Ascending aorta (tissue), 2 donors: ENCODE measurements at regions not wholly inside any gene's neighbourhood (a gene's known extent, or its start where the extent isn't known, plus 50 kb on each side); places are given as distances from the start of the nearest gene placed in this dataset.

Source experiments
- DNase-seq, 2 donors: peaks; one replicate each; pipeline ENCODE4 v3.0.0-alpha.2; 2019; ENCODE audit warnings: low spot score in 2 of 2
- H3K27ac ChIP-seq, 2 donors: fragments of 200-600 bp; sonication (generic); one replicate each; pipeline ENCODE4 v1.5.1; 2016 to 2017; ENCODE audit warnings: mild to moderate bottlenecking in 1 of 2
- H3K27me3 ChIP-seq: fragments of 200-600 bp; sonication (generic); one replicate; pipeline ENCODE4 v1.5.1; 2017
- H3K36me3 ChIP-seq, 2 donors: fragments of 200-600 bp; sonication (generic); one replicate each; pipeline ENCODE4 v1.5.1; 2016
- H3K4me1 ChIP-seq, 2 donors: fragments of 200-600 bp; sonication (generic); one replicate each; pipeline ENCODE4 v1.5.1; 2016 to 2017; ENCODE audit warnings: mild to moderate bottlenecking in 1 of 2
- H3K4me3 ChIP-seq, 2 donors: fragments of 200-600 bp; sonication (generic); one replicate each; pipeline ENCODE4 v1.5.1; 2016 to 2017; ENCODE audit warnings: mild to moderate bottlenecking in 1 of 2
- H3K9me3 ChIP-seq, 2 donors: fragments of 200-600 bp; sonication (generic); one replicate each; pipeline ENCODE4 v1.5.1; 2016
- CTCF ChIP-seq, 3 experiments: fragments of 200-600 bp in 2 of 3; fragments of 450-650 bp in 1 of 3; sonication (generic) in 2 of 3; IDR thresholded peaks; one replicate each; pipeline ENCODE4 v1.5.1; 2016 to 2019; ENCODE audit warnings: antibody characterized with exemption in 3 of 3, mild to moderate bottlenecking in 1 of 3, moderate library complexity in 1 of 3
- intact Hi-C: fragments of 100-400 bp; cut with DNase I; formaldehyde crosslinking; loops from one replicate; pipeline ENCODE4 v1.15.1; 2023

- intact Hi-C loops = no loop called here
- no peak for DNase-seq
- Histone ChIP-seq H3K4me1 (no peaks in the 10 kb centered on the region), H3K36me3 (no peaks in the 10 kb centered on the region), H3K9me3 (no peaks in the 10 kb centered on the region), H3K27me3 (no peaks in the 10 kb centered on the region), H3K27ac (no peak overlapping the region), H3K4me3 (no peak overlapping the region)
- TF ChIP-seq CTCF (IDR thresholded peaks at IDR 0.05) = no peak
Measured at GRCh38 chr1:221408117-221408803, 333.6 kb downstream of the DUSP10 start.

- no peak for DNase-seq
- H3K27ac ChIP-seq = no peak overlapping the region
- TF ChIP-seq CTCF (IDR thresholded peaks at IDR 0.05) = no peak
- intact Hi-C loops = no loop called here
- H3K9me3 ChIP-seq = no peaks in the 10 kb centered on the region
- no peaks in the 10 kb centered on the region for H3K4me1 ChIP-seq
- H3K27me3 ChIP-seq = no peaks in the 10 kb centered on the region
- H3K36me3 ChIP-seq = no peaks in the 10 kb centered on the region
- no peak overlapping the region for H3K4me3 ChIP-seq
Measured at GRCh38 chr1:221411283-221411682, 330.6 kb downstream of the DUSP10 start.

GRCh38 chr1:221414772-221415539 lies 326.9 kb downstream of the DUSP10 start:
- H3K27me3 ChIP-seq = no peaks in the 10 kb centered on the region
- no peaks in the 10 kb centered on the region for H3K4me1 ChIP-seq
- intact Hi-C loops = no loop called here
- DNase-seq = no peak
- no peak overlapping the region for H3K27ac ChIP-seq
- no peaks in the 10 kb centered on the region for H3K9me3 ChIP-seq
- no peaks in the 10 kb centered on the region for H3K36me3 ChIP-seq
- H3K4me3 ChIP-seq = no peak overlapping the region
- no peak for TF ChIP-seq CTCF (IDR thresholded peaks at IDR 0.05)

GRCh38 chr1:221415651-221416050 lies 326.2 kb downstream of the DUSP10 start:
- no peak for TF ChIP-seq CTCF (IDR thresholded peaks at IDR 0.05)
- DNase-seq = no peak
- H3K4me1 ChIP-seq = no peaks in the 10 kb centered on the region
- no peaks in the 10 kb centered on the region for H3K36me3 ChIP-seq
- H3K27ac ChIP-seq = no peak overlapping the region
- H3K9me3 ChIP-seq = no peaks in the 10 kb centered on the region
- intact Hi-C loops = no loop called here
- no peaks in the 10 kb centered on the region for H3K27me3 ChIP-seq
- no peak overlapping the region for H3K4me3 ChIP-seq

- H3K4me3 ChIP-seq = no peak overlapping the region
- no peaks in the 10 kb centered on the region for H3K27me3 ChIP-seq
- intact Hi-C loops = no loop called here
- no peak for DNase-seq
- no peak overlapping the region for H3K27ac ChIP-seq
- no peaks in the 10 kb centered on the region for H3K9me3 ChIP-seq
- no peaks in the 10 kb centered on the region for H3K36me3 ChIP-seq
- no peaks in the 10 kb centered on the region for H3K4me1 ChIP-seq
- TF ChIP-seq CTCF (IDR thresholded peaks at IDR 0.05) = no peak
Measured at GRCh38 chr1:221416142-221416541, 325.7 kb downstream of the DUSP10 start.
